GM21367 (cell line): ENCODE measurements at regions not wholly inside any gene's neighbourhood (a gene's known extent, or its start where the extent isn't known, plus 50 kb on each side); places are given as distances from the start of the nearest gene placed in this dataset.
"Not testable (repeated sequence)": the region's sequence is repeated elsewhere in the genome, so short reads cannot be mapped to it uniquely, and the experiment has no call there.

ENCODE experiments used
- ATAC-seq: cut with Tn5 transposase; IDR thresholded peaks from one replicate; pipeline ENCODE4 v1.9.1; 2021; ENCODE audit not compliant: unreplicated experiment

- no peak for ATAC-seq
Observed at GRCh38 chr6:112575309-112575834, 228.2 kb downstream of the RFPL4B start.

DNA sequence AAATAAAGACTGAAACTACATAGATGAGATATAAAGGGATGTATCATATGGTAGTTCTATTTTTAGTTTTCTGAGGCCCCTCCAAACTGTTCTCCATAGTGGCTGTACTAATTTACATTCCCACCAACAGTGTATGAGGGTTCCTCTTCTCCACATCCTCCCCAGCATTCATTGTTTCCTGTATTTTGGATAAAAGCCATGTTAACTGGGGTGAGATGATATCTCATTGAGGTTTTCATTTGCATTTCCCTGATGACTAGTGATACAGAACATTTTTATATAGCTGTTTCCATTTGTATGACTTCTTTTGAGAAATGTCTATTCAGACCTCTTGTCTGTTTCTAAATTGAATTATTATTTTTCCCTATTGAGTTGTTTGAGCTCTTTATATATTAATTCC lies 229.3 kb downstream of the RFPL4B start:
- no peak for ATAC-seq

GRCh38 chr6:112579601-112580000 lies 232.5 kb downstream of the RFPL4B start:
- ATAC-seq: no peak

GRCh38 chr6:112581015-112581414 lies 233.9 kb downstream of the RFPL4B start:
- no peak for ATAC-seq

DNA sequence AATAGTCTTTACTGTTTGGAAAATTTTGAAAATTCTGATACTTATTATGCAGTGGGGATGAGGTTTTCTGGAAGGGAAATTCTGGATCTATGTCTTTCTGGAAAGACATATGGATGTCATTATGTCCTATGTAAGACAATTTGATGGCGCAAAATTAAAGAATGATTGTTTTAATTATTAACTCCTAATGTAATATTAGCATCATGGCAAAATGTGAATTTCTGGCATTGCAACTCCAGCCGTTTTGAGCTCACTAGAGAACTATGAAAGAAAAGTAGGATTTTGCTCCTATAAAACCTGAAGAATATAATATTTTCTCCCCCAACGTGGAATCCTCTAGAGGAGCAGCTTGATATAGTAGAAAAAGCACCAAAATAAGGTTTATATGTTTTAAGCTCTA lies 243.2 kb downstream of the RFPL4B start:
- no peak for ATAC-seq

DNA sequence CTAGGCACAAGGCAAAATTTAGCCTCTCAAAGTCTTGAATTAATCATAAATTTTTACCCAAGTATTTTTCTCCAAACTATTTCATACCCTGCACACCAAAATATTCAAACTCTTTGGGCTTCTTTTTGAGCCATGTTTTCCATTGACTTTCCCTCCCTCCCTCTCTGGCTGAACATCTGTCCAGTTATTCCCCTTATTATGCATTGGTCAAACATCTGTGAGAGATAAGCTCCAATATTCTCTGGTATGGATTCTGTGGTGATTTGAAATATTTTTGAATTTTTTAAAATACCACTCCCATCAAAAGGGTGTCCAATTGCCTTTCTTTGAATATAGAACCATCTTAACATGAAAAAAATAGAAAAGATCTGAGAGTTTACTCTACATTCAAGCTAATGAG lies 244.2 kb downstream of the RFPL4B start:
- no peak for ATAC-seq

- ATAC-seq: no peak
Observed at GRCh38 chr6:112592159-112592558, 245.0 kb downstream of the RFPL4B start.

GRCh38 chr6:112594886-112595594 lies 247.9 kb downstream of the RFPL4B start:
- ATAC-seq: no peak

GRCh38 chr6:112595841-112596240 lies 248.7 kb downstream of the RFPL4B start:
- ATAC-seq: no peak

DNA sequence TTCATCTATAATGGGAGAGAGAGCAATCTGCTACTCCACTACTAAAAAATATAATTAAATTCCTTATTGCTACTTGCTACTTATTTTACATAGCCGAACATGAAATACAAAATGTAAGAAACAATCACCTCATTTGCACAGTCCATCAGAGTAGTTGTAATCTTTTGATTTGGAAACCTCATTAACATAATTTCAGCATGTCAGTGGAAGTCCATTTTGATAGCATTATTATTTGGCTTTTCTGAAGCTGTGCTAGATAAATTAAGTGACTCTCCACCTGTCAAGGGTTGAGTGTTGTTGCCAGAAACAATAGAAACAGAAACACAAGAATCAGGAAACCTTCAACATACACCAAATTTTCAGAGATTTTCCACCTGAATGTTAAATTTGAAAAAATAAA lies 250.0 kb downstream of the RFPL4B start:
- ATAC-seq: no peak

- ATAC-seq: no peak
Observed at GRCh38 chr6:112600168-112600567, 253.0 kb downstream of the RFPL4B start.

- ATAC-seq: no peak
Observed at GRCh38 chr6:112603726-112604125, 256.6 kb downstream of the RFPL4B start.

DNA sequence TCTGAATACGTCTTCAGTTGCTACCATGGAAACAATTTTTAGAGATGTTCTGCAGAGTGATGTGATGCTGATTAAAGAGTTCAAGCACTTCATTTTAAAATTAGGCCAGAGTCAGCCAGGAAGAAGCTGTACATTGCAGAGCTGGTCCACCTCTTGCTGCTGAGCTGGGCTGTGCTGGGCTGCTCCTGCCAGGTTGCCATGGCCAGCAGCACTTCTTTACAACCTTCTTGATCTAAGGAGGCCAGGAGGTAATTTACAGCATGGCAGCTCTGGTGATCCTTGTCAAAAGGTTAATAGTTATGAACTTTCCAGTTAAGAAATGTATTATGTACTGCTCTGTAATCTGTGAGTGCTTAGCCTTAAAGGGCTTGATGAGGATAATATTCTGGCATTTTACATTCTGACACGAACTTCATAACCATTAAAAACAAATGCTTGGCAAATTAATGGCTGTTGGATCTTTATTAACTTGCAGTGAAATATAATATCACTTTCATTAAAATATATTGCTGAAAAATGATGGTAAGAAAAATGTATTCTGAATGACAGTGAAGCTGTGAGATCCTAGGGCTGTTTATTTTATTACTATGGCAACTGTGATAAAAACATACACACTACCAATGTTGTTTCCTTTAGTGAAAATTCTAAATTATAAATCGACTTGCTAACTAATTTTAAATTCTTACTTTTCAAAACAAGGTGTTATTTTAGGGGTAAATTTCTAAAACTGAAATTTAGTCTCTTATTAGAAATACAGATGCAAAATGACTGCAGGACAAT lies 259.7 kb downstream of the RFPL4B start:
- no peak for ATAC-seq

DNA sequence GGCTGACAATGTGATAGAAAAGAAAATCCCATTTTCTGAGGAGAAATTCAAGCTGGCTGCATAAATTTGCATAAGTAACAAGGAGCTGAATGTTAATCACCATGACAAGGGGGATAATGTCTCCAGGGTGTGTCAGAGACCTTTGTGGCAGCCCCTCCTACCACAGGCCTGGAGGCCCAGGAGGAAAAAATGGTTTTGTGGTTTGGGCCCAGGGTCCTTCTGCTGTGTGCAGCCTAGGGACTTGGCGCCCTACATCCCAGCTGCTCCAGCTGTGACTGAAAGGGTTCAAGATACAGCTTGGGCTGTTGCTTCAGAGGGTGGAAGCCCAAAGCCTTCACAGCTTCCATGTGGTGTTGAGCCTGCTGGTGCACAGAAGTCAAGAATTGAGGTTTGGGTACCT lies 261.8 kb downstream of the RFPL4B start:
- ATAC-seq: not testable (repeated sequence)

DNA sequence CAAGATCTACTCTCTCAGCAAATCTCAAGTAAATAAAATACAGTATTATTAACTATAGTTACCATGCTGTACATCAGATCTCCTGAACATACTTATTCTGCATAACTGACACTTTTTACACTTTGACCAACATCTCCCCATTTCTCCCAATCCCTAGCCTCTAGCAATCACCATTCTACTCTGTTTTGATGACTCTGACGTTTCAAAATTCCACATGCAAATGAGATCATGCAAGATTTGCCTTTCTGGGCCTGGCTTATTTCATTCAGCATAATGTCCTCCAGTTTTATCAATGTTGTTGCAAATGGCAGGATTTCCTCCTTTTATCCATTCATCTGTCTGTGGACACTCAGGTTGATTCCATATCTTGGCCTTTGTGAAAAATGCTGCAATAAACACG lies 266.3 kb downstream of the RFPL4B start:
- ATAC-seq: no peak

DNA sequence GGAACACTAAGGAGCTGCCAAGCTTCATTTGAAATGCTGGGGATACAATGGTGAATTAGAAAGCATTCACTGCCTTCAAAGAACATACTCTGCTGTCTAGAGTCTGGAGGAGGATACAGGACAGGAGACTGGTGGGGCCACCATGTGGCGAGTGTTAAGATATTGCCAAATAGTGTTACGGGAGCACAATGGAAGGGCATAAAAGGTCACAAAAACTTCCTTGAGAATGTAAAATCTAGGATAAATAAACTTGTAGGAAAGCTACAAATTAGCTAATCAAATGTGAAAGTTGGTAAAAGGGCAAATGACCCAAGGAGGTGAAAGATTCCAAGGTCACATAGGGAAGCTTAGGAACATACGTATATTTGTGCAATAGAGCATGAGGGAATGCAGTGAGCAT lies 271.7 kb downstream of the RFPL4B start:
- ATAC-seq: no peak

GRCh38 chr6:112620812-112621569 lies 273.9 kb downstream of the RFPL4B start:
- ATAC-seq: peak; percentile 61

GRCh38 chr6:112622036-112622435 lies 274.9 kb downstream of the RFPL4B start:
- no peak for ATAC-seq

DNA sequence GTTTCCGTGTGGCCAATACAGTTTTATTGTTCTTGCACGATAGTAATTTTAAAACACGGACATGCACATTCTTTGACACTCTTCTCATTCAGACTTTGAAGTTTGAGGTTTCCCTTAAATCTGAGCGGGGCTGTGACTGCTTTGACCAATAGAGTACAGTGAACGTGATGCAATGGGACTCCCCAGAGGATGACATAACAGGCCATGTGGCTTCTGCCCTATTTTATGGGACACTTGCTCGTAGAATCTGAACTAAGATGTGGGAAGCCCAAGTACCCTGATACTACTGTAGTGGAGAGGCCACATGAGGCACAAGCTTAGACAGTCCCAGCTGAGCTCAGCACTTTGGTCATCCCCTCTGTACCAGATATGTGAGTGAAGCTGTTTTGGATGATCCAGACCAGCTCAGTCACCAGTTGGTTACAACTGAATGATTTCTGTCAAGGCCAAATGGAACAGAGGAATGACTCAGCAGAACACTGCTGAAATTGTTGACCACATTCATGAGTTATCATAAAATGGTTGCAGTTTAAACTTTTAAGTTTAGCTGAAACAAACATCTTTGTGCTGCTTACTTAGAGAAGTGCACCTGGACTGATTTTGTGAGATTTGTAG lies 279.4 kb downstream of the RFPL4B start:
- ATAC-seq: peak; percentile 49

- no peak for ATAC-seq
Observed at GRCh38 chr6:112634376-112634775, 287.2 kb downstream of the RFPL4B start.

DNA sequence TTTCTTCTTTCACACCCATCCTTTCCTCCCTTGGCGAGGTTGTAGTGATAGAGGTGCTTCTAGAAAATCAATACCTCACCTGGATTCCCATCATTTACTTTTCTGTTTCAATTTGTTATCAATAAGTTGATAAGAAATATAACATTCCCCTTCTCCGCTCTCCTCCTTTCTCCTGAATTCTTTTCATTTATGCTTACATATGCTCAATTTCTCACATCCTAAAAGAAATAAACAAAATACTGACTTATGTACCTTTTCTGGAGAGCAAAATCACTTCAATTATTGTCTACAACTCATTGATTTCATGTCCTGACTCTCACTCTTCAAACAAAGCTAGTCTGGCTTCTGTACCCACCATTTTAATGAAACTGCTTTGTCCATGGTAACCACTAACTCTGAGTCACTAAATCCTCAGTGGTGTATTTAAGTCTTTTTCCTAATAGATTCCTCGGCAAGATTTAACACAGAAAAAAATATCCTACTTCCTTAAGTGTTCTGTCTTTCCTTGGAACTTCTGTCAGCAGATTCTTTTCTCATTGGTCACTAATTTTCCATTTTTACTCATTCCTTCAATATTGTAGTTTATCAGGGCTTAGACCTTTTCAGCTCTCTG lies 289.6 kb downstream of the RFPL4B start:
- no peak for ATAC-seq
